HG02938 (cell line): ENCODE measurements at regions not wholly inside any gene's neighbourhood (a gene's known extent, or its start where the extent isn't known, plus 50 kb on each side); places are given as distances from the start of the nearest gene placed in this dataset.
"Not testable (repeated sequence)": the region's sequence is repeated elsewhere in the genome, so short reads cannot be mapped to it uniquely, and the experiment has no call there.

Experiments
- ATAC-seq: cut with Tn5 transposase; IDR thresholded peaks from one replicate; pipeline ENCODE4 v1.9.1; 2021; ENCODE audit warnings: mild to moderate bottlenecking, moderate library complexity; ENCODE audit not compliant: unreplicated experiment

GRCh38 chr3:36075491-36075890 is 304.8 kb upstream of the STAC start:
- no peak for ATAC-seq

- no peak for ATAC-seq
Measured at GRCh38 chr3:36077320-36077719, 303.0 kb upstream of the STAC start.

- not testable (repeated sequence) for ATAC-seq
Measured at GRCh38 chr3:36082958-36083357, 297.3 kb upstream of the STAC start.

GRCh38 chr3:36095238-36095637 is 285.1 kb upstream of the STAC start:
- ATAC-seq = peak; percentile 78

- no peak for ATAC-seq
Measured at GRCh38 chr3:36097209-36097608, 283.1 kb upstream of the STAC start.

- no peak for ATAC-seq
Measured at GRCh38 chr3:36114353-36114752, 266.0 kb upstream of the STAC start.

GRCh38 chr3:36124118-36124796 is 256.0 kb upstream of the STAC start:
- ATAC-seq = no peak

- ATAC-seq = no peak
Measured at GRCh38 chr3:36132214-36132613, 248.1 kb upstream of the STAC start.

GRCh38 chr3:36135863-36136262 is 244.4 kb upstream of the STAC start:
- no peak for ATAC-seq

- no peak for ATAC-seq
Measured at GRCh38 chr3:36142746-36143145, 237.6 kb upstream of the STAC start.

GRCh38 chr3:36146404-36146803 is 233.9 kb upstream of the STAC start:
- ATAC-seq = no peak

- no peak for ATAC-seq
Measured at GRCh38 chr3:36147934-36148558, 232.3 kb upstream of the STAC start.

- ATAC-seq = no peak
Measured at GRCh38 chr3:36149447-36149865, 230.8 kb upstream of the STAC start.

GRCh38 chr3:36155515-36155914 is 224.8 kb upstream of the STAC start:
- no peak for ATAC-seq

- ATAC-seq = no peak
Measured at GRCh38 chr3:36164400-36164799, 215.9 kb upstream of the STAC start.

GRCh38 chr3:36165509-36166290 is 214.6 kb upstream of the STAC start:
- no peak for ATAC-seq

GRCh38 chr3:36166477-36166876 is 213.8 kb upstream of the STAC start:
- no peak for ATAC-seq

GRCh38 chr3:36172699-36173098 is 207.6 kb upstream of the STAC start:
- no peak for ATAC-seq

- ATAC-seq = no peak
Measured at GRCh38 chr3:36175113-36175812, 205.0 kb upstream of the STAC start.

- ATAC-seq = no peak
Measured at GRCh38 chr3:36175916-36176461, 204.3 kb upstream of the STAC start.

GRCh38 chr3:36178018-36178417 is 202.3 kb upstream of the STAC start:
- ATAC-seq = no peak
